Karpas-422 (cell line): ENCODE measurements at regions not wholly inside any gene's neighbourhood (a gene's known extent, or its start where the extent isn't known, plus 50 kb on each side); places are given as distances from the start of the nearest gene placed in this dataset.

Experiments
- DNase-seq: peaks from one replicate; pipeline ENCODE4 v3.0.0-alpha.2; 2015
- H2AFZ ChIP-seq: fragments of 200-600 bp; sonication (generic); 2 replicates; pipeline ENCODE4 v1.6.1; 2014; ENCODE audit warnings: antibody characterized with exemption, low read length, mixed read lengths
- H3K27ac ChIP-seq: fragments of 200-600 bp; sonication (generic); 2 replicates; pipeline ENCODE4 v1.5.1; 2014; ENCODE audit warnings: mild to moderate bottlenecking, low read length, moderate library complexity
- H3K27me3 ChIP-seq: fragments of 200-600 bp; sonication (generic); 2 replicates; pipeline ENCODE4 v1.6.1; 2014; ENCODE audit warnings: low read length, mixed read lengths
- H3K36me3 ChIP-seq: fragments of 200-600 bp; sonication (generic); 2 replicates; pipeline ENCODE4 v1.6.1; 2014; ENCODE audit warnings: low read length, mixed read lengths; ENCODE audit not compliant: insufficient read depth
- H3K4me1 ChIP-seq: fragments of 200-600 bp; sonication (generic); 2 replicates; pipeline ENCODE4 v1.6.1; 2014; ENCODE audit warnings: mild to moderate bottlenecking, low read length, mixed read lengths
- H3K4me2 ChIP-seq: fragments of 200-600 bp; sonication (generic); 2 replicates; pipeline ENCODE4 v1.6.1; 2014; ENCODE audit warnings: low read length, low read depth, mild to moderate bottlenecking; ENCODE audit not compliant: poor library complexity, severe bottlenecking
- H3K4me3 ChIP-seq: fragments of 200-600 bp; sonication (generic); 2 replicates; pipeline ENCODE4 v1.5.1; 2014; ENCODE audit warnings: mild to moderate bottlenecking, antibody characterized with exemption, low read length, mixed read lengths
- H3K79me2 ChIP-seq: fragments of 200-600 bp; sonication (generic); 2 replicates; pipeline ENCODE4 v1.6.1; 2014; ENCODE audit warnings: mild to moderate bottlenecking, low read length, mixed read lengths
- H3K9ac ChIP-seq: fragments of 200-600 bp; sonication (generic); 2 replicates; pipeline ENCODE4 v1.6.0; 2014; ENCODE audit warnings: low read length
- H3K9me2 ChIP-seq: fragments of 200-600 bp; sonication (generic), shearing (Covaris generic); replicated peaks from 2 replicates; pipeline ENCODE4 v1.6.0; 2014; ENCODE audit warnings: mild to moderate bottlenecking, low read length, moderate library complexity; ENCODE audit not compliant: insufficient read depth
- H3K9me3 ChIP-seq: fragments of 300-700, 200-600 bp; sonication (generic); 2 replicates; pipeline ENCODE4 v1.6.1; 2014; ENCODE audit warnings: low read length, mixed read lengths
- H4K20me1 ChIP-seq: fragments of 200-600 bp; sonication (generic); 2 replicates; pipeline ENCODE4 v1.6.1; 2014; ENCODE audit warnings: mild to moderate bottlenecking, antibody characterized with exemption, low read length, low read depth; ENCODE audit not compliant: insufficient read depth

DNA sequence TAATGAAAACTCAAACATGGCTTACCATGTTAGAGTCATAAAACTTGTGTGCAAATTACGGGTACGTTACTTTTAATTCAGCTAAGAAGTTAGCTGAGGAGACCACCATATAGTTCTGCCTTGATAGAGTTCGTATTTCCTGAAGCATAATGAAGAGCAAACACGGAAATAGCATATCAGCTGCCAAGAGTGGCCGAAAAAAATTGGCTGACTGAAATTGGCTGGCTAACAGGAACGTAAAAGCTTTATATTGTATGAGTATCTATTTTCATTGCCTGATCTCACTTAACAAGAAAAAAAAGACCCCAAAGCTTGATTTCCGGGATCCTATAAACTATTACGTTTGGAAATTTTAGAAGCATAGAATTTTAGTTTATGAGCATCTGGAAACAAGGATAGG lies 1222.9 kb downstream of the ZPLD1 start:
- Histone ChIP-seq H3K36me3 (no peaks in the 10 kb centered on the region), H4K20me1 (no peaks in the 10 kb centered on the region), H3K4me1 (no peaks in the 10 kb centered on the region), H3K9me2 (0 out of 2 replicates have a peak, but pooled peaks cover 4% of the 10 kb centered on the region), H3K27me3 (no peaks in the 10 kb centered on the region), H3K9me3 (0 out of 2 replicates have a peak, but pooled peaks cover 3% of the 10 kb centered on the region), H3K79me2 (no peaks in the 10 kb centered on the region), H3K4me2 (no peak overlapping the region), H3K4me3 (no peak overlapping the region), H2AFZ (no peak overlapping the region), H3K27ac (no peak overlapping the region), H3K9ac (no peak overlapping the region)
- no peak for DNase-seq

DNA sequence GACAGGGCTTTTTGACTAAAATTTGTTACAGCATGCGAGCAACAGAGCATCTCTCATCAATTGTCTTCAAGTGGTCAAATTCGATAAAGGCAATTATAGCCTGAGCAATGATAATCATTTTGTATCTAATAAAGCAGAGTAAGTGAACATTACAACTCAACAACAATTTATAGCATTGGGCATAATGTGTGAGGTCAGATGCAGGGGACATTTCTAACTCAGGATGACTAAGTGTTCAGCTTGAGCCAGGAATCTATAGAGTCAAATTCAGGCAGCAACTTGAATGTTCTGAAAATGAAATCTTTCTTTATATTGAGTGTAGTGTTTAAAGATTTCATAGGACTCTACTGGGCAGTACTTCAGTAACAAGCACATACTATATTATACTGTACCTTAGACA lies 1226.0 kb downstream of the ZPLD1 start:
- Histone ChIP-seq H3K4me2 (no peak overlapping the region), H4K20me1 (no peaks in the 10 kb centered on the region), H3K4me1 (no peaks in the 10 kb centered on the region), H3K9me2 (0 out of 2 replicates have a peak, but pooled peaks cover 4% of the 10 kb centered on the region), H2AFZ (no peak overlapping the region), H3K27me3 (no peaks in the 10 kb centered on the region), H3K9me3 (peaks cover 10% of the 10 kb centered on the region; the same call in 1 of the 2 replicates), H3K36me3 (no peaks in the 10 kb centered on the region), H3K4me3 (no peak overlapping the region), H3K9ac (no peak overlapping the region), H3K27ac (no peak overlapping the region), H3K79me2 (no peaks in the 10 kb centered on the region)
- DNase-seq, result no peak

GRCh38 chr3:103662591-103662990 lies 1227.8 kb downstream of the ZPLD1 start:
- Histone ChIP-seq H2AFZ (no peak overlapping the region), H3K79me2 (no peaks in the 10 kb centered on the region), H3K4me1 (no peaks in the 10 kb centered on the region), H3K9me2 (0 out of 2 replicates have a peak, but pooled peaks cover 4% of the 10 kb centered on the region), H3K9me3 (peaks cover 10% of the 10 kb centered on the region; the same call in 1 of the 2 replicates), H3K36me3 (no peaks in the 10 kb centered on the region), H3K9ac (no peak overlapping the region), H3K27ac (no peak overlapping the region), H3K27me3 (no peaks in the 10 kb centered on the region), H3K4me2 (no peak overlapping the region), H4K20me1 (no peaks in the 10 kb centered on the region), H3K4me3 (no peak overlapping the region)
- no peak for DNase-seq

DNA sequence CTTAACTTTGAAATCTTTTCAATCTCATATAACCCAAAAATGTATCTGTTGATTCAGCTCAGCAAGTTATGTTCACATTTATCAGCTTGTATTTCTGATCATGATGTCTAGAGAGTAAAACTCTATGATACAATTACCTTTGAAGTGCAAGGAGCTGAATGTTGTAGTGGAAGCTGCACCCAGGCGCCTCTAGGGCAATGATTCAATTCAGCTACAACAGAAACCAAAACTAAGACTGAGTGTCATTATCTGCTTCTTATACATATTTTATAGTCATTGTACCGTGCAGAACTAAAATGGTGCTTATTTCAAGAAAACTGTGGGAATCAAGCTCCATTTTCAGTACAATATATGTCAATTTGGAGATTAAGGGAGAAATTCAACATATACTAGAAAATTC lies 1237.5 kb downstream of the ZPLD1 start:
- no peaks in the 10 kb centered on the region for H4K20me1 ChIP-seq
- no peaks in the 10 kb centered on the region for H3K27me3 ChIP-seq
- H3K9me3 ChIP-seq, result peaks cover 6% of the 10 kb centered on the region; the same call in 1 of the 2 replicates
- H3K9ac ChIP-seq, result no peak overlapping the region
- H3K4me1 ChIP-seq, result no peaks in the 10 kb centered on the region
- DNase-seq, result no peak
- no peaks in the 10 kb centered on the region for H3K9me2 ChIP-seq
- no peak overlapping the region for H2AFZ ChIP-seq
- no peak overlapping the region for H3K4me2 ChIP-seq
- H3K36me3 ChIP-seq, result no peaks in the 10 kb centered on the region
- H3K4me3 ChIP-seq, result no peak overlapping the region
- no peaks in the 10 kb centered on the region for H3K79me2 ChIP-seq
- no peak overlapping the region for H3K27ac ChIP-seq

GRCh38 chr3:103684904-103685303 lies 1250.1 kb downstream of the ZPLD1 start:
- Histone ChIP-seq H4K20me1 (no peaks in the 10 kb centered on the region), H3K27ac (no peak overlapping the region), H3K9me2 (no peaks in the 10 kb centered on the region), H3K9ac (no peak overlapping the region), H2AFZ (no peak overlapping the region), H3K4me3 (no peak overlapping the region), H3K27me3 (no peaks in the 10 kb centered on the region), H3K79me2 (no peaks in the 10 kb centered on the region), H3K4me1 (no peaks in the 10 kb centered on the region), H3K4me2 (no peak overlapping the region), H3K36me3 (no peaks in the 10 kb centered on the region), H3K9me3 (peaks cover 9% of the 10 kb centered on the region; the same call in 1 of the 2 replicates)
- no peak for DNase-seq

- H3K36me3 ChIP-seq, result no peaks in the 10 kb centered on the region
- H3K4me1 ChIP-seq, result no peaks in the 10 kb centered on the region
- H3K27ac ChIP-seq, result no peak overlapping the region
- H3K9me2 ChIP-seq, result no peaks in the 10 kb centered on the region
- no peaks in the 10 kb centered on the region for H3K79me2 ChIP-seq
- H2AFZ ChIP-seq, result no peak overlapping the region
- H3K27me3 ChIP-seq, result no peaks in the 10 kb centered on the region
- H4K20me1 ChIP-seq, result no peaks in the 10 kb centered on the region
- H3K9ac ChIP-seq, result no peak overlapping the region
- no peak for DNase-seq
- H3K4me3 ChIP-seq, result no peak overlapping the region
- peaks cover 8% of the 10 kb centered on the region; the same call in 1 of the 2 replicates for H3K9me3 ChIP-seq
- no peak overlapping the region for H3K4me2 ChIP-seq
Measured at GRCh38 chr3:103685939-103686338, 1251.1 kb downstream of the ZPLD1 start.

GRCh38 chr3:103690536-103690935 lies 1255.7 kb downstream of the ZPLD1 start:
- no peaks in the 10 kb centered on the region for H3K9me2 ChIP-seq
- no peaks in the 10 kb centered on the region for H3K4me1 ChIP-seq
- no peaks in the 10 kb centered on the region for H3K27me3 ChIP-seq
- H3K4me2 ChIP-seq, result no peak overlapping the region
- H3K36me3 ChIP-seq, result no peaks in the 10 kb centered on the region
- DNase-seq, result no peak
- H3K9me3 ChIP-seq, result peaks cover 2% of the 10 kb centered on the region; the same call in 1 of the 2 replicates
- no peak overlapping the region for H2AFZ ChIP-seq
- no peaks in the 10 kb centered on the region for H4K20me1 ChIP-seq
- no peak overlapping the region for H3K9ac ChIP-seq
- no peak overlapping the region for H3K4me3 ChIP-seq
- H3K79me2 ChIP-seq, result no peaks in the 10 kb centered on the region
- no peak overlapping the region for H3K27ac ChIP-seq

GRCh38 chr3:103693831-103694230 lies 1259.0 kb downstream of the ZPLD1 start:
- Histone ChIP-seq H3K36me3 (no peaks in the 10 kb centered on the region), H3K79me2 (no peaks in the 10 kb centered on the region), H3K9me2 (no peaks in the 10 kb centered on the region), H3K27me3 (no peaks in the 10 kb centered on the region), H4K20me1 (no peaks in the 10 kb centered on the region), H3K9me3 (peaks cover 13% of the 10 kb centered on the region), H3K9ac (no peak overlapping the region), H3K4me2 (no peak overlapping the region), H3K27ac (no peak overlapping the region), H3K4me3 (no peak overlapping the region), H2AFZ (no peak overlapping the region), H3K4me1 (no peaks in the 10 kb centered on the region)
- DNase-seq, result no peak

DNA sequence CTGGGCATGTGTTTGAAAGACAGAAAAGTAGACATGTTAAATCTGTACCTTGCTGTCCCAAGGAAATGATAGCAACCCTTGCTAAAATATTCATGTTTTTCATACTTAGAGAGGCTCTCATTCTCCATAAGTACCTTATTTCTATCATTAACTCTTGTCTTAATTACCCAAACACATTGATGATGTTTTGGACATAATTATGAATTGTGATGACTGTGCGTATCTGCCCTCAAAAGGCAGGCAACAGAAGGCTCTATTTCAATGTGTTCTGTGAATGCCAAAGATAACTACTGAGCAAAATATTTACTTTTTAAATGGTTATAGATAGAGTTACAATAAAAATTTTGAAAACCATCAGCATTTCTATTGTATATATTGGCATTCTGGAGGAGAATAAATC lies 1263.8 kb downstream of the ZPLD1 start:
- Histone ChIP-seq H2AFZ (no peak overlapping the region), H3K4me2 (no peak overlapping the region), H3K9me3 (peaks cover 26% of the 10 kb centered on the region), H3K4me3 (no peak overlapping the region), H3K27ac (no peak overlapping the region), H3K36me3 (no peaks in the 10 kb centered on the region), H3K9ac (no peak overlapping the region), H4K20me1 (no peaks in the 10 kb centered on the region), H3K4me1 (no peaks in the 10 kb centered on the region), H3K9me2 (no peaks in the 10 kb centered on the region), H3K27me3 (no peaks in the 10 kb centered on the region), H3K79me2 (no peaks in the 10 kb centered on the region)
- no peak for DNase-seq
